ENCODE measurements at regions not wholly inside any gene's neighbourhood (a gene's known extent, or its start where the extent isn't known, plus 50 kb on each side); places are given as distances from the start of the nearest gene placed in this dataset.

DNA sequence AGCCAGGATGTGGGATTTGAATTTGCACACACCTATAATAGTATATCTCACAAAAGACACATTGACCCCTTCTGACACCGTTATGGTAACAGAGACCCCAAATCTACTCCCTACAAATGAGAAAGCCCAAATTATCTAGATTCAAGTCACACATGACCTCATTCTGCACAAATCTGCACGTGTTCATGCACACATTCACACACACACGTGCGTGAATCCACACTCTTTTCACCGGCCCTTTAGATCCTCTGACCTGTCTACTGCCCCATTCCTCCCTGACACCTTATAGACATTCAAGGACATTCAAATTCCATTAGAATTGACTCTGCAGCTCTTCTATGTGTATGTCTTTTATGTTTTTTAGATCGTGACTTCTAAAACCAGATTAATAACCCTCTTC is 627.8 kb upstream of the ID2 start:
- no peak overlapping the region for H3K23ac ChIP-seq (ENCODE audit: low read length)
- H4K8ac ChIP-seq (ENCODE audit: low read depth, low read length) = no peak overlapping the region
- H3K9me3 ChIP-seq (ENCODE audit: insufficient read depth, low read depth, low read length) = peaks cover 2% of the 10 kb centered on the region
- H3K9ac ChIP-seq (ENCODE audit: low read length) = no peak overlapping the region
- no peak overlapping the region for H2AFZ ChIP-seq (ENCODE audit: insufficient read depth, low read length, poor library complexity)
- no peak overlapping the region for H3K14ac ChIP-seq (ENCODE audit: low read length)
- no peak overlapping the region for H3K27ac ChIP-seq (ENCODE audit: low read depth, low read length)
- H3K4me1 ChIP-seq (ENCODE audit: control insufficient read depth in 1 of 2, insufficient read depth in 2 of 2, low read length in 2 of 2) = peaks cover 0 to 4% of the 10 kb centered on the region in 2 experiments
- H3K79me1 ChIP-seq (ENCODE audit: low read length) = no peaks in the 10 kb centered on the region
- DNase-seq = no peak
- H2BK12ac ChIP-seq (ENCODE audit: low read length) = no peak overlapping the region
- H2BK120ac ChIP-seq (ENCODE audit: insufficient read depth, low read length, poor library complexity) = no peak overlapping the region
- no peak overlapping the region for H2AK5ac ChIP-seq (ENCODE audit: low read length)
- H3K79me2 ChIP-seq (ENCODE audit: control insufficient read depth, insufficient read depth, low read length, poor library complexity) = no peaks in the 10 kb centered on the region
- no peak overlapping the region for H4K12ac ChIP-seq (ENCODE audit: low read depth, low read length)
- WGBS (ENCODE audit: extremely low coverage, insufficient coverage, insufficient read length) = no CpG with 5 or more reads among the region's 6 CpGs
- H4K91ac ChIP-seq (ENCODE audit: low read depth, low read length) = no peak overlapping the region
- H3K36me3 ChIP-seq (ENCODE audit: control insufficient read depth in 1 of 2, insufficient read depth in 2 of 2, low read length in 2 of 2) = no peaks in the 10 kb centered on the region
- no peak overlapping the region for H3K4me2 ChIP-seq (ENCODE audit: low read length)
- H3K18ac ChIP-seq (ENCODE audit: low read length) = no peak overlapping the region
- H3K4me3 ChIP-seq (ENCODE audit: low read depth, low read length) = no peak overlapping the region
- no peak overlapping the region for H2BK5ac ChIP-seq (ENCODE audit: low read depth, low read length, poor library complexity)
- H3K27me3 ChIP-seq (ENCODE audit: insufficient read depth, low read length) = no peaks in the 10 kb centered on the region
- H3K4ac ChIP-seq (ENCODE audit: low read depth, low read length) = no peak overlapping the region

DNA sequence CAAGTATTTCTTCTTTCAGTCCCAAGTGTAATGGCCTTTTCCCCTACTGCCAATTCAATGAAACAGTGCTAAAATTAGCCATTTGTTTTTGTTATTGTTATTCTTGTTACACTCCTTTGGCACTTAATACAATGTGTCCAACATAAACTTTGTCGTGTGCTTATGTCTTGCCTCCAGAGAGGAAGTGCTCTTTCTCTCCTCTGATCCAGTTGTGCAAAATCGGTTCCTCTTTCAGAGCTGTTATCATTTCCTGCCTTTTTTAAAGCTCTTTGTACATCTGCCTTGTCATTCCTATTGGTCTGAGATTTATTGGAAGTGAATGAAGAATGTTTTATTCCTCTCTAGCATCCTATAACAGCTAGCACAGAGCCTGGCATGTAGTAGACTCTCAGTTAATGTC is 623.2 kb upstream of the ID2 start:
- no peak overlapping the region for H2BK12ac ChIP-seq (ENCODE audit: low read length)
- no peaks in the 10 kb centered on the region for H3K79me1 ChIP-seq (ENCODE audit: low read length)
- DNase-seq = peak in 1 of 2 donors; percentile 3
- no peak overlapping the region for H3K4me2 ChIP-seq (ENCODE audit: low read length)
- H2AK5ac ChIP-seq (ENCODE audit: low read length) = no peak overlapping the region
- no peak overlapping the region for H3K4ac ChIP-seq (ENCODE audit: low read depth, low read length)
- no peaks in the 10 kb centered on the region for H3K27me3 ChIP-seq (ENCODE audit: insufficient read depth, low read length)
- no peak overlapping the region for H3K18ac ChIP-seq (ENCODE audit: low read length)
- H3K4me3 ChIP-seq (ENCODE audit: low read depth, low read length) = no peak overlapping the region
- no peak overlapping the region for H3K14ac ChIP-seq (ENCODE audit: low read length)
- H4K12ac ChIP-seq (ENCODE audit: low read depth, low read length) = no peak overlapping the region
- no peak overlapping the region for H4K91ac ChIP-seq (ENCODE audit: low read depth, low read length)
- no CpG with 5 or more reads among the region's 2 CpGs for WGBS (ENCODE audit: extremely low coverage, insufficient coverage, insufficient read length)
- no peak overlapping the region for H2BK120ac ChIP-seq (ENCODE audit: insufficient read depth, low read length, poor library complexity)
- H3K23ac ChIP-seq (ENCODE audit: low read length) = no peak overlapping the region
- H3K9ac ChIP-seq (ENCODE audit: low read length) = no peak overlapping the region
- no peak overlapping the region for H2AFZ ChIP-seq (ENCODE audit: insufficient read depth, low read length, poor library complexity)
- no peak overlapping the region for H4K8ac ChIP-seq (ENCODE audit: low read depth, low read length)
- H3K79me2 ChIP-seq (ENCODE audit: control insufficient read depth, insufficient read depth, low read length, poor library complexity) = no peaks in the 10 kb centered on the region
- H3K36me3 ChIP-seq (ENCODE audit: control insufficient read depth in 1 of 2, insufficient read depth in 2 of 2, low read length in 2 of 2) = no peaks in the 10 kb centered on the region
- no peak overlapping the region for H2BK5ac ChIP-seq (ENCODE audit: low read depth, low read length, poor library complexity)
- no peak overlapping the region for H3K27ac ChIP-seq (ENCODE audit: low read depth, low read length)
- H3K9me3 ChIP-seq (ENCODE audit: insufficient read depth, low read depth, low read length) = no peaks in the 10 kb centered on the region
- no peaks in the 10 kb centered on the region for H3K4me1 ChIP-seq (ENCODE audit: control insufficient read depth in 1 of 2, insufficient read depth in 2 of 2, low read length in 2 of 2)

DNA sequence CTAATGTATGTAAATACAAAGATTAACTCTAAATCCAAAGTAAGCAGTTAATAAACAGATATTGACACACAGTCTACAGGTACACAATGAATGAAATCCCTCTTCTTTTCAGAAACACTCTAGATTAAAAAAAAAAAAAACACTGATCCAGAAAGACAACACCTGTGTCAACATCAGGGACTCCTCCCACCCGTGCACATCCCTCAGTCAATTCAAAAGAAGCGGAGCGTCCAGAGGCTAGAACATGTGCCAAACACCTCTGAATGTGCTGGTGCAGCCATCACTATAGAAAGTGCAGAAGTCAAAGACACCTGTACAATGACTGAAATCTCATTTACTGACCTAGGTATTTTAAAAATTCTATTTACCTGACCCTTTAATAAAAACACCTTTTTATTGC is 622.6 kb upstream of the ID2 start:
- Histone ChIP-seq H2AFZ (ENCODE audit: insufficient read depth, low read length, poor library complexity) (no peak overlapping the region), H3K9ac (ENCODE audit: low read length) (no peak overlapping the region), H2AK5ac (ENCODE audit: low read length) (no peak overlapping the region), H3K4me1 (ENCODE audit: control insufficient read depth in 1 of 2, insufficient read depth in 2 of 2, low read length in 2 of 2) (no peaks in the 10 kb centered on the region), H3K4me2 (ENCODE audit: low read length) (no peak overlapping the region), H3K23ac (ENCODE audit: low read length) (no peak overlapping the region), H2BK12ac (ENCODE audit: low read length) (no peak overlapping the region), H3K27me3 (ENCODE audit: insufficient read depth, low read length) (no peaks in the 10 kb centered on the region), H3K4ac (ENCODE audit: low read depth, low read length) (no peak overlapping the region), H3K27ac (ENCODE audit: low read depth, low read length) (no peak overlapping the region), H3K9me3 (ENCODE audit: insufficient read depth, low read depth, low read length) (no peaks in the 10 kb centered on the region), H3K79me2 (ENCODE audit: control insufficient read depth, insufficient read depth, low read length, poor library complexity) (no peaks in the 10 kb centered on the region), H4K8ac (ENCODE audit: low read depth, low read length) (no peak overlapping the region), H3K14ac (ENCODE audit: low read length) (no peak overlapping the region), H3K4me3 (ENCODE audit: low read depth, low read length) (no peak overlapping the region), H4K12ac (ENCODE audit: low read depth, low read length) (no peak overlapping the region), H2BK5ac (ENCODE audit: low read depth, low read length, poor library complexity) (no peak overlapping the region), H3K79me1 (ENCODE audit: low read length) (no peaks in the 10 kb centered on the region), H2BK120ac (ENCODE audit: insufficient read depth, low read length, poor library complexity) (no peak overlapping the region), H3K18ac (ENCODE audit: low read length) (no peak overlapping the region), H4K91ac (ENCODE audit: low read depth, low read length) (no peak overlapping the region), H3K36me3 (ENCODE audit: control insufficient read depth in 1 of 2, insufficient read depth in 2 of 2, low read length in 2 of 2) (no peaks in the 10 kb centered on the region)
- WGBS (ENCODE audit: extremely low coverage, insufficient coverage, insufficient read length) = no CpG with 5 or more reads among the region's 3 CpGs
- DNase-seq = no peak

GRCh38 chr2:8059794-8060193 is 622.1 kb upstream of the ID2 start:
- Histone ChIP-seq H4K12ac (ENCODE audit: low read depth, low read length) (no peak overlapping the region), H2BK120ac (ENCODE audit: insufficient read depth, low read length, poor library complexity) (no peak overlapping the region), H4K91ac (ENCODE audit: low read depth, low read length) (no peak overlapping the region), H3K18ac (ENCODE audit: low read length) (no peak overlapping the region), H2BK12ac (ENCODE audit: low read length) (no peak overlapping the region), H3K14ac (ENCODE audit: low read length) (no peak overlapping the region), H3K4ac (ENCODE audit: low read depth, low read length) (no peak overlapping the region), H4K8ac (ENCODE audit: low read depth, low read length) (no peak overlapping the region), H3K27ac (ENCODE audit: low read depth, low read length) (no peak overlapping the region), H2BK5ac (ENCODE audit: low read depth, low read length, poor library complexity) (no peak overlapping the region), H3K4me2 (ENCODE audit: low read length) (no peak overlapping the region), H3K27me3 (ENCODE audit: insufficient read depth, low read length) (no peaks in the 10 kb centered on the region), H3K23ac (ENCODE audit: low read length) (no peak overlapping the region), H3K79me2 (ENCODE audit: control insufficient read depth, insufficient read depth, low read length, poor library complexity) (no peaks in the 10 kb centered on the region), H3K4me1 (ENCODE audit: control insufficient read depth in 1 of 2, insufficient read depth in 2 of 2, low read length in 2 of 2) (no peaks in the 10 kb centered on the region), H3K9ac (ENCODE audit: low read length) (no peak overlapping the region), H3K79me1 (ENCODE audit: low read length) (no peaks in the 10 kb centered on the region), H2AFZ (ENCODE audit: insufficient read depth, low read length, poor library complexity) (no peak overlapping the region), H2AK5ac (ENCODE audit: low read length) (no peak overlapping the region), H3K36me3 (ENCODE audit: control insufficient read depth in 1 of 2, insufficient read depth in 2 of 2, low read length in 2 of 2) (no peaks in the 10 kb centered on the region), H3K4me3 (ENCODE audit: low read depth, low read length) (no peak overlapping the region), H3K9me3 (ENCODE audit: insufficient read depth, low read depth, low read length) (no peaks in the 10 kb centered on the region)
- no CpG with 5 or more reads among the region's 4 CpGs for WGBS (ENCODE audit: extremely low coverage, insufficient coverage, insufficient read length)
- peak in 1 of 2 donors; percentile 33 for DNase-seq

Data from trophoblast cell (in vitro differentiated cells and primary cell).